IMR-90 (cell line): ENCODE measurements at regions not wholly inside any gene's neighbourhood (a gene's known extent, or its start where the extent isn't known, plus 50 kb on each side); places are given as distances from the start of the nearest gene placed in this dataset.

Source experiments
- ATAC-seq: fragments of 200-7000 bp; cut with Tn5 transposase; 2 replicates; pipeline ENCODE4 v1.9.1; 2020; ENCODE audit warnings: low read depth, mild to moderate bottlenecking, moderate library complexity
- BruUV-seq: library from RNA; stranded (reverse); fragments of 400-500 nt; replicated peaks from 2 replicates; lab custom pipeline; 2021; lab: Mats Ljungman, UMichigan
- CTCF ChIA-PET: fragments of 300-600 bp; formaldehyde crosslinking; extraction: SDS; loops from one replicate; lab custom pipeline; 2021; ENCODE audit warnings: antibody characterized with exemption; lab: Yijun Ruan, JAX
- POLR2A ChIA-PET: fragments of 300-600 bp; sonication (Branson Sonifier 250); formaldehyde crosslinking; loops from one replicate; lab custom pipeline; 2022; ENCODE audit warnings: antibody characterized with exemption; ENCODE audit not compliant: unreplicated experiment; lab: Charles Lee
- DNase-seq: peaks from one replicate; pipeline ENCODE4 v3.0.0; 2013
- H2AFZ ChIP-seq: replicated peaks from 2 replicates; pipeline ENCODE3; 2013; ENCODE audit warnings: low read length, mild to moderate bottlenecking; ENCODE audit not compliant: poor library complexity
- H2AK5ac ChIP-seq: 2 replicates; pipeline ENCODE4 v1.6.1; 2013; ENCODE audit warnings: low read depth, low read length, inconsistent platforms
- H2AK9ac ChIP-seq: replicated peaks from 2 replicates; pipeline ENCODE3; 2013; ENCODE audit warnings: mild to moderate bottlenecking, low read depth, low read length, moderate library complexity; ENCODE audit not compliant: poor library complexity
- H2BK120ac ChIP-seq: 2 replicates; pipeline ENCODE4 v1.6.1; 2013; ENCODE audit warnings: low read depth, low read length, inconsistent platforms
- H2BK15ac ChIP-seq: 3 replicates; pipeline ENCODE4 v1.6.1; 2013; ENCODE audit warnings: low read depth, low read length, inconsistent platforms
- H2BK20ac ChIP-seq: 2 replicates; pipeline ENCODE4 v1.6.1; 2013; ENCODE audit warnings: low read depth, mild to moderate bottlenecking, inconsistent platforms, low read length, moderate library complexity
- H2BK5ac ChIP-seq: 2 replicates; pipeline ENCODE4 v1.6.1; 2013; ENCODE audit warnings: mild to moderate bottlenecking, low read depth, low read length, inconsistent platforms; ENCODE audit not compliant: poor library complexity, severe bottlenecking
- H3K14ac ChIP-seq: replicated peaks from 2 replicates; pipeline ENCODE4 v1.6.1; 2013; ENCODE audit warnings: low read depth, low read length, inconsistent platforms
- H3K18ac ChIP-seq: 2 replicates; pipeline ENCODE4 v1.6.1; 2013; ENCODE audit warnings: low read depth, low read length, control low read depth
- H3K23ac ChIP-seq: 2 replicates; pipeline ENCODE4 v1.6.1; 2013; ENCODE audit warnings: low read depth, low read length, inconsistent platforms
- H3K27ac ChIP-seq: 2 replicates; pipeline ENCODE4 v1.5.1; 2013; ENCODE audit warnings: mild to moderate bottlenecking, control low read depth, low read length; ENCODE audit not compliant: insufficient read depth
- H3K27me3 ChIP-seq: 2 replicates; pipeline ENCODE4 v1.6.1; 2013; ENCODE audit warnings: low read length; ENCODE audit not compliant: control insufficient read depth, insufficient read depth
- H3K36me3 ChIP-seq: 2 replicates; pipeline ENCODE4 v1.6.1; 2013; ENCODE audit warnings: low read length, mixed read lengths; ENCODE audit not compliant: control insufficient read depth, insufficient read depth
- H3K4ac ChIP-seq: 2 replicates; pipeline ENCODE4 v1.6.1; 2013; ENCODE audit warnings: low read depth, low read length, inconsistent platforms
- H3K4me1 ChIP-seq: 2 replicates; pipeline ENCODE4 v1.6.1; 2013; ENCODE audit warnings: low read length, mixed read lengths; ENCODE audit not compliant: control insufficient read depth, insufficient read depth
- H3K4me2 ChIP-seq: 2 replicates; pipeline ENCODE4 v1.6.1; 2013; ENCODE audit warnings: low read depth, mild to moderate bottlenecking, control low read depth, low read length, moderate library complexity
- H3K4me3 ChIP-seq: 2 replicates; pipeline ENCODE4 v1.5.1; 2013; ENCODE audit warnings: low read depth, mild to moderate bottlenecking, control low read depth, low read length, moderate library complexity; ENCODE audit not compliant: insufficient read depth
- H3K56ac ChIP-seq: 2 replicates; pipeline ENCODE4 v1.6.1; 2013; ENCODE audit warnings: low read length, inconsistent platforms; ENCODE audit not compliant: insufficient read depth; ENCODE audit errors: extremely low read depth
- H3K79me1 ChIP-seq, 2 experiments: 2 replicates each; pipeline ENCODE4 v1.6.1; 2013; ENCODE audit warnings: low read length in 2 of 2, inconsistent platforms in 1 of 2, low read depth in 1 of 2
- H3K9ac ChIP-seq: 2 replicates; pipeline ENCODE4 v1.6.1; 2013; ENCODE audit warnings: low read depth, low read length, control low read depth
- H3K9me1 ChIP-seq: 2 replicates; pipeline ENCODE4 v1.6.1; 2013; ENCODE audit warnings: low read length, inconsistent platforms; ENCODE audit not compliant: insufficient read depth
- H3K9me3 ChIP-seq: 2 replicates; pipeline ENCODE4 v1.6.1; 2013; ENCODE audit warnings: low read length; ENCODE audit not compliant: control insufficient read depth, insufficient read depth
- H4K20me1 ChIP-seq: 2 replicates; pipeline ENCODE4 v1.6.1; 2013; ENCODE audit warnings: low read length, inconsistent platforms; ENCODE audit not compliant: insufficient read depth
- H4K5ac ChIP-seq: 2 replicates; pipeline ENCODE4 v1.6.1; 2013; ENCODE audit warnings: mild to moderate bottlenecking, low read depth, low read length, control low read depth
- H4K8ac ChIP-seq, 2 experiments: 2 replicates each; pipeline ENCODE4 v1.6.1; 2013; ENCODE audit warnings: low read depth in 2 of 2, low read length in 2 of 2, control low read depth in 1 of 2, inconsistent platforms in 1 of 2
- H4K91ac ChIP-seq: 2 replicates; pipeline ENCODE4 v1.6.1; 2013; ENCODE audit warnings: low read depth, low read length, inconsistent platforms; ENCODE audit not compliant: insufficient read depth
- MAFK ChIP-seq: IDR thresholded peaks from 2 replicates; pipeline ENCODE4 v1.6.1; 2012; ENCODE audit warnings: low read depth, low read length, improper control_type of control experiment
- MAZ ChIP-seq: IDR thresholded peaks from 2 replicates; pipeline ENCODE4 v1.6.1; 2012; ENCODE audit warnings: low read depth, mild to moderate bottlenecking, low read length, improper control_type of control experiment, moderate library complexity, borderline replicate concordance
- POLR2A ChIP-seq: IDR thresholded peaks from 2 replicates; pipeline ENCODE4 v1.6.1; 2012; ENCODE audit warnings: mild to moderate bottlenecking, low read depth, low read length
- RAD21 ChIP-seq: IDR thresholded peaks from 2 replicates; pipeline ENCODE4 v1.6.1; 2012; ENCODE audit warnings: low read length, improper control_type of control experiment
- WGBS, 2 experiments: methylation state at CpG; one replicate each; pipeline versions ENCODE4 v1.1.5 to v1.1.7; 2013; ENCODE audit warnings: missing lambda C conversion rate in 2 of 2; ENCODE audit not compliant: insufficient read length in 1 of 2; ENCODE audit errors: extremely low coverage in 2 of 2; 5-methylcytosine and 5-hydroxymethylcytosine counted together
- dilution Hi-C: fragments of 300-500 bp; cut with HindIII; formaldehyde crosslinking; loops from one replicate; pipeline ENCODE4 v1.14.3; 2018; ENCODE audit warnings: low sequenced_read_pairs; ENCODE audit not compliant: unreplicated experiment
- in situ Hi-C: fragments of 300-500 bp; cut with MboI; formaldehyde crosslinking; loops from 3 replicates; pipeline ENCODE4 v1.14.3; 2019; ENCODE audit warnings: low sequenced_read_pairs, inconsistent platforms, mixed read lengths
- intact Hi-C: fragments of 100-400 bp; cut with micrococcal nuclease; formaldehyde crosslinking; loops from 2 replicates; pipeline ENCODE4 v1.10.0; 2022
- TF ChIP-seq, protein P1 (sequence below): conservative IDR thresholded peaks from 2 replicates; pipeline ENCODE4 v1.5.1; 2012; ENCODE audit warnings: mild to moderate bottlenecking, low read depth, low read length, improper control_type of control experiment

DNA sequence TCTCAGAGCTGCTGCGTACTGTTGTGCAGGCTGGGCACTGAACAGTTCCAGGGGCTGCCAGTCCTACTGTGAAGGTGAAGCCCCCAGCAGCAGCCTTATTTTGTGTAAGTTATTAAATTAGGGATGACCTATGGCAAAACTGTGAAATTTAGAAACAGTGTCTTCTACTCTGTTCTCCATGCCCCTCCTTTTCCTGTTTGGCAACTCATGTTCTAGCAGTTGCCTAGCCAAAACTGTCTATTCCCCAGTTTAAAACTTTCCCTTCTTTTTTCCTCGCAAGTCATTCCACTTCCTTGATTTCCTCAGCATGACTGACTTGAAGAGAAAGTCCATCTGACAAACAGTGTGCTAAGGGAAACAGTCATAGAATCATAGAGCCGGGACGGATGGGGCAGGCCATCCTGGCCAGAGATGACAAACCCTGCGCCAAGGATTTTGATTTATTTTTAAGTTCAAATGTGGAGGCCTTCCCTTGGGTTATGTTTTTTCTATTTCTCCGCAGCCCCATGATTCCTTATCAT lies 78.1 kb upstream of the OLFM4 start:
- Histone ChIP-seq H3K9ac (no peak overlapping the region), H3K27me3 (no peaks in the 10 kb centered on the region), H2BK5ac (no peak overlapping the region), H4K20me1 (no peaks in the 10 kb centered on the region), H3K27ac (no peak overlapping the region), H3K9me1 (no peaks in the 10 kb centered on the region), H3K4ac (no peak overlapping the region), H3K23ac (no peak overlapping the region), H3K4me1 (no peaks in the 10 kb centered on the region), H3K36me3 (no peaks in the 10 kb centered on the region), H2AK5ac (no peak overlapping the region), H3K9me3 (no peaks in the 10 kb centered on the region; the same call in 1 of the 2 replicates), H3K4me3 (no peak overlapping the region), H3K18ac (no peak overlapping the region), H2AK9ac (no peak overlapping the region), H3K14ac (no peak overlapping the region), H3K4me2 (no peak overlapping the region), H4K91ac (no peak overlapping the region), H4K5ac (no peak overlapping the region), H2AFZ (no peak overlapping the region), H2BK120ac (no peak overlapping the region), H2BK20ac (no peak overlapping the region), H4K8ac (no peak overlapping the region), H2BK15ac (no peak overlapping the region), H3K79me1 (no peaks in the 10 kb centered on the region), H3K56ac (no peak overlapping the region)
- in situ Hi-C loops = no loop called here
- 44% methylated on average over 1 of the region's 6 CpGs; no CpG with 5 or more reads in 1 of the 2 experiments for WGBS, 2 experiments
- no peak for DNase-seq
- ChIA-PET CTCF (interaction anchor here (1.3 kb wide), 1 partner anchor 18 kb away, joined by 3 read pairs; no protein-coding TSS in a partner anchor), POLR2A (no interaction called here)
- no peak for ATAC-seq
- dilution Hi-C loops = no loop called here
- intact Hi-C loops = no loop called here
- no TSS peak for BruUV-seq
- TF ChIP-seq, protein P1, sequence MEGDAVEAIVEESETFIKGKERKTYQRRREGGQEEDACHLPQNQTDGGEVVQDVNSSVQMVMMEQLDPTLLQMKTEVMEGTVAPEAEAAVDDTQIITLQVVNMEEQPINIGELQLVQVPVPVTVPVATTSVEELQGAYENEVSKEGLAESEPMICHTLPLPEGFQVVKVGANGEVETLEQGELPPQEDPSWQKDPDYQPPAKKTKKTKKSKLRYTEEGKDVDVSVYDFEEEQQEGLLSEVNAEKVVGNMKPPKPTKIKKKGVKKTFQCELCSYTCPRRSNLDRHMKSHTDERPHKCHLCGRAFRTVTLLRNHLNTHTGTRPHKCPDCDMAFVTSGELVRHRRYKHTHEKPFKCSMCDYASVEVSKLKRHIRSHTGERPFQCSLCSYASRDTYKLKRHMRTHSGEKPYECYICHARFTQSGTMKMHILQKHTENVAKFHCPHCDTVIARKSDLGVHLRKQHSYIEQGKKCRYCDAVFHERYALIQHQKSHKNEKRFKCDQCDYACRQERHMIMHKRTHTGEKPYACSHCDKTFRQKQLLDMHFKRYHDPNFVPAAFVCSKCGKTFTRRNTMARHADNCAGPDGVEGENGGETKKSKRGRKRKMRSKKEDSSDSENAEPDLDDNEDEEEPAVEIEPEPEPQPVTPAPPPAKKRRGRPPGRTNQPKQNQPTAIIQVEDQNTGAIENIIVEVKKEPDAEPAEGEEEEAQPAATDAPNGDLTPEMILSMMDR = no peak
- TF ChIP-seq MAFK (no peak), POLR2A (no peak), MAZ (no peak), RAD21 (no peak)
